Esophagus (tissue), 2 donors: ENCODE measurements at regions not wholly inside any gene's neighbourhood (a gene's known extent, or its start where the extent isn't known, plus 50 kb on each side); places are given as distances from the start of the nearest gene placed in this dataset.
"Not testable (repeated sequence)": the region's sequence is repeated elsewhere in the genome, so short reads cannot be mapped to it uniquely, and the experiment has no call there.

Source experiments
- H3K27ac ChIP-seq, 2 donors: one replicate each; pipeline ENCODE4 v1.5.1; 2013; ENCODE audit warnings: low read depth in 2 of 2, mild to moderate bottlenecking in 2 of 2, inconsistent platforms in 1 of 2, low read length in 1 of 2, moderate library complexity in 1 of 2
- H3K27me3 ChIP-seq, 2 donors: one replicate each; pipeline ENCODE4 v1.6.1; 2013; ENCODE audit warnings: low read length in 2 of 2, control low read depth in 1 of 2, mild to moderate bottlenecking in 1 of 2; ENCODE audit not compliant: insufficient read depth in 2 of 2, control insufficient read depth in 1 of 2
- H3K36me3 ChIP-seq, 2 donors: one replicate each; pipeline ENCODE4 v1.6.1; 2013; ENCODE audit warnings: low read length in 1 of 2; ENCODE audit not compliant: control insufficient read depth in 2 of 2, insufficient read depth in 2 of 2
- H3K4me1 ChIP-seq, 2 donors: one replicate each; pipeline ENCODE4 v1.6.1; 2013; ENCODE audit warnings: low read length in 1 of 2; ENCODE audit not compliant: control insufficient read depth in 2 of 2, insufficient read depth in 2 of 2
- H3K4me3 ChIP-seq, 2 donors: one replicate each; pipeline ENCODE4 v1.5.1; 2013; ENCODE audit warnings: low read length in 2 of 2, mild to moderate bottlenecking in 2 of 2, low read depth in 1 of 2, moderate library complexity in 1 of 2
- H3K9me3 ChIP-seq, 2 donors: one replicate each; pipeline ENCODE4 v1.6.1; 2013; ENCODE audit warnings: mild to moderate bottlenecking in 2 of 2, low read depth in 1 of 2, low read length in 1 of 2, moderate library complexity in 1 of 2; ENCODE audit not compliant: control insufficient read depth in 2 of 2, insufficient read depth in 1 of 2
- WGBS, 2 donors: extraction: QIAGEN DNeasy Blood & Tissue Kit; methylation state at CpG; one replicate each; pipeline ENCODE4 v1.1.7; 2013; 5-methylcytosine and 5-hydroxymethylcytosine counted together
- donor health status: healthy with polysubstance abuse.
- donor health status: Bipolar disorder and iron deficiency.

- H3K27me3 ChIP-seq = no peaks in the 10 kb centered on the region
- no peak overlapping the region for H3K4me3 ChIP-seq
- no peaks in the 10 kb centered on the region for H3K9me3 ChIP-seq
- no peaks in the 10 kb centered on the region for H3K36me3 ChIP-seq
- no peaks in the 10 kb centered on the region for H3K4me1 ChIP-seq
- no peak overlapping the region for H3K27ac ChIP-seq
- WGBS, 2 donors = 87 to 88% methylated on average over 6 of the region's 6 CpGs
Observed at GRCh38 chr13:76297331-76297730, 588.9 kb downstream of the KCTD12 start.

- Histone ChIP-seq H3K9me3 (no peaks in the 10 kb centered on the region), H3K27me3 (no peaks in the 10 kb centered on the region), H3K27ac (no peak overlapping the region), H3K4me3 (no peak overlapping the region), H3K36me3 (no peaks in the 10 kb centered on the region), H3K4me1 (no peaks in the 10 kb centered on the region)
- WGBS, 2 donors = 85 to 93% methylated on average over 4 of the region's 4 CpGs
Observed at GRCh38 chr13:76296751-76297150, 589.5 kb downstream of the KCTD12 start.

GRCh38 chr13:76295020-76295419, 591.2 kb downstream of the KCTD12 start:
- H3K27me3 ChIP-seq, H3K4me3 ChIP-seq, H3K27ac ChIP-seq, H3K9me3 ChIP-seq, H3K36me3 ChIP-seq, H3K4me1 ChIP-seq: not testable (repeated sequence)
- 96 to 97% methylated on average over 25 of the region's 25 CpGs for WGBS, 2 donors

GRCh38 chr13:76293751-76294150, 592.5 kb downstream of the KCTD12 start:
- Histone ChIP-seq H3K36me3 (no peaks in the 10 kb centered on the region), H3K27me3 (no peaks in the 10 kb centered on the region), H3K27ac (no peak overlapping the region), H3K4me3 (no peak overlapping the region), H3K4me1 (no peaks in the 10 kb centered on the region), H3K9me3 (no peaks in the 10 kb centered on the region)

GRCh38 chr13:76293346-76293745, 592.9 kb downstream of the KCTD12 start:
- 3 to 32% methylated on average over 1 of the region's 1 CpG for WGBS, 2 donors
- Histone ChIP-seq H3K27me3 (no peaks in the 10 kb centered on the region), H3K4me1 (no peaks in the 10 kb centered on the region), H3K9me3 (no peaks in the 10 kb centered on the region), H3K27ac (no peak overlapping the region), H3K36me3 (no peaks in the 10 kb centered on the region), H3K4me3 (no peak overlapping the region)

- Histone ChIP-seq H3K4me1 (no peaks in the 10 kb centered on the region), H3K27ac (no peak overlapping the region), H3K9me3 (no peaks in the 10 kb centered on the region), H3K4me3 (no peak overlapping the region), H3K36me3 (no peaks in the 10 kb centered on the region), H3K27me3 (no peaks in the 10 kb centered on the region)
- WGBS, 2 donors = 84 to 92% methylated on average over 3 of the region's 3 CpGs
Observed at GRCh38 chr13:76292726-76293125, 593.5 kb downstream of the KCTD12 start.

GRCh38 chr13:76292031-76292430, 594.2 kb downstream of the KCTD12 start:
- H3K36me3 ChIP-seq = no peaks in the 10 kb centered on the region
- H3K4me3 ChIP-seq = no peak overlapping the region
- no peaks in the 10 kb centered on the region for H3K27me3 ChIP-seq
- no peak overlapping the region for H3K27ac ChIP-seq
- H3K9me3 ChIP-seq = no peaks in the 10 kb centered on the region
- WGBS, 2 donors = 89 to 92% methylated on average over 3 of the region's 3 CpGs
- no peaks in the 10 kb centered on the region for H3K4me1 ChIP-seq

- Histone ChIP-seq H3K9me3 (no peaks in the 10 kb centered on the region), H3K4me3 (no peak overlapping the region), H3K4me1 (peaks cover 0 to 2% of the 10 kb centered on the region in 2 donors), H3K36me3 (no peaks in the 10 kb centered on the region), H3K27me3 (no peaks in the 10 kb centered on the region), H3K27ac (no peak overlapping the region)
Observed at GRCh38 chr13:76289558-76289957, 596.6 kb downstream of the KCTD12 start.

- no peak overlapping the region for H3K4me3 ChIP-seq
- H3K9me3 ChIP-seq = no peaks in the 10 kb centered on the region
- 62 to 71% methylated on average over 4 of the region's 4 CpGs for WGBS, 2 donors
- no peaks in the 10 kb centered on the region for H3K27me3 ChIP-seq
- no peaks in the 10 kb centered on the region for H3K36me3 ChIP-seq
- no peak overlapping the region for H3K27ac ChIP-seq
- peaks cover 0 to 2% of the 10 kb centered on the region in 2 donors for H3K4me1 ChIP-seq
Observed at GRCh38 chr13:76286178-76286577, 600.0 kb downstream of the KCTD12 start.

GRCh38 chr13:76285463-76285862, 600.7 kb downstream of the KCTD12 start:
- Histone ChIP-seq H3K27me3 (no peaks in the 10 kb centered on the region), H3K9me3 (no peaks in the 10 kb centered on the region), H3K36me3 (no peaks in the 10 kb centered on the region), H3K27ac (no peak overlapping the region), H3K4me1 (peaks cover 0 to 2% of the 10 kb centered on the region in 2 donors), H3K4me3 (no peak overlapping the region)
- WGBS, 2 donors = 90 to 93% methylated on average over 6 of the region's 6 CpGs
